ENCODE measurements at regions not wholly inside any gene's neighbourhood (a gene's known extent, or its start where the extent isn't known, plus 50 kb on each side); places are given as distances from the start of the nearest gene placed in this dataset.
"Not testable (repeated sequence)": the region's sequence is repeated elsewhere in the genome, so short reads cannot be mapped to it uniquely, and the experiment has no call there.

- Mint-ChIP-seq H3K4me1 (peaks cover 2% of the 10 kb centered on the region), H3K9me3 (no peaks in the 10 kb centered on the region), H3K27ac (no peak overlapping the region), H3K27me3 (ENCODE audit: insufficient read depth) (no peaks in the 10 kb centered on the region), H3K4me3 (no peak overlapping the region), H3K36me3 (ENCODE audit: low read depth) (no peaks in the 10 kb centered on the region)
- Histone ChIP-seq H3K27ac (ENCODE audit: low read depth, low read length) (no peak overlapping the region), H3K36me3 (ENCODE audit: control insufficient read depth, insufficient read depth, low read length) (no peaks in the 10 kb centered on the region), H3K9ac (ENCODE audit: extremely low read depth, low read length, poor library complexity, severe bottlenecking) (no peak overlapping the region), H3K4me1 (ENCODE audit: control insufficient read depth, insufficient read depth, low read length) (no peaks in the 10 kb centered on the region), H3K27me3 (ENCODE audit: control insufficient read depth, insufficient read depth, low read length, poor library complexity, severe bottlenecking) (no peaks in the 10 kb centered on the region), H3K9me3 (ENCODE audit: control insufficient read depth, low read length) (no peaks in the 10 kb centered on the region), H3K4me3 (ENCODE audit: low read length) (no peak overlapping the region)
- no peak for DNase-seq
- WGBS, 2 experiments (ENCODE audit: insufficient coverage in 1 of 2, insufficient read length in 1 of 2): 94 to 96% methylated on average over 3 of the region's 3 CpGs
- no peak for TF ChIP-seq CTCF (conservative IDR thresholded peaks at IDR 0.05)
These were observed 67.1 kb upstream of the XPO1 start for GRCh38 chr2:61605245-61605644.

- no peaks in the 10 kb centered on the region for H3K36me3 ChIP-seq (ENCODE audit: control insufficient read depth, insufficient read depth, low read length)
- 100% methylated on average over 1 of the region's 2 CpGs; no CpG with 5 or more reads in 1 of the 2 experiments for WGBS, 2 experiments (ENCODE audit: insufficient coverage in 1 of 2, insufficient read length in 1 of 2)
- no peaks in the 10 kb centered on the region for H3K9me3 ChIP-seq (ENCODE audit: control insufficient read depth, low read length)
- H3K9ac ChIP-seq (ENCODE audit: extremely low read depth, low read length, poor library complexity, severe bottlenecking): no peak overlapping the region
- no peak for DNase-seq
- H3K27me3 ChIP-seq (ENCODE audit: control insufficient read depth, insufficient read depth, low read length, poor library complexity, severe bottlenecking): no peaks in the 10 kb centered on the region
- H3K36me3 Mint-ChIP-seq (ENCODE audit: low read depth): no peaks in the 10 kb centered on the region
- no peaks in the 10 kb centered on the region for H3K4me1 ChIP-seq (ENCODE audit: control insufficient read depth, insufficient read depth, low read length)
- H3K4me1 Mint-ChIP-seq: peaks cover 2% of the 10 kb centered on the region
- no peak overlapping the region for H3K27ac ChIP-seq (ENCODE audit: low read depth, low read length)
- H3K27me3 Mint-ChIP-seq (ENCODE audit: insufficient read depth): no peaks in the 10 kb centered on the region
- H3K9me3 Mint-ChIP-seq: no peaks in the 10 kb centered on the region
- H3K4me3 ChIP-seq (ENCODE audit: low read length): no peak overlapping the region
- no peak overlapping the region for H3K27ac Mint-ChIP-seq
- no peak for TF ChIP-seq CTCF (conservative IDR thresholded peaks at IDR 0.05)
- no peak overlapping the region for H3K4me3 Mint-ChIP-seq
These were observed 66.3 kb upstream of the XPO1 start for GRCh38 chr2:61604433-61604832.

GRCh38 chr2:61598515-61599156 lies 60.5 kb upstream of the XPO1 start:
- not testable (repeated sequence) for H3K4me3 Mint-ChIP-seq; H3K27ac Mint-ChIP-seq; H3K27ac ChIP-seq (ENCODE audit: low read depth, low read length); H3K4me1 Mint-ChIP-seq; H3K9me3 ChIP-seq (ENCODE audit: control insufficient read depth, low read length); DNase-seq; H3K36me3 ChIP-seq (ENCODE audit: control insufficient read depth, insufficient read depth, low read length); H3K4me1 ChIP-seq (ENCODE audit: control insufficient read depth, insufficient read depth, low read length); H3K4me3 ChIP-seq (ENCODE audit: low read length); H3K9ac ChIP-seq (ENCODE audit: extremely low read depth, low read length, poor library complexity, severe bottlenecking); H3K27me3 Mint-ChIP-seq (ENCODE audit: insufficient read depth); H3K27me3 ChIP-seq (ENCODE audit: control insufficient read depth, insufficient read depth, low read length, poor library complexity, severe bottlenecking); H3K9me3 Mint-ChIP-seq; H3K36me3 Mint-ChIP-seq (ENCODE audit: low read depth)
- WGBS, 2 experiments (ENCODE audit: insufficient coverage in 1 of 2, insufficient read length in 1 of 2): 97 to 100% methylated on average over 4 to 6 of the region's 7 CpGs
